Peyer's patch (tissue), 4 donors: ENCODE measurements at regions not wholly inside any gene's neighbourhood (a gene's known extent, or its start where the extent isn't known, plus 50 kb on each side); places are given as distances from the start of the nearest gene placed in this dataset.

Experiments
- POLR2A ChIP-seq, 2 donors: fragments of 450-650 bp; IDR thresholded peaks; one replicate each; pipeline ENCODE4 v1.5.1; 2017; ENCODE audit warnings: antibody characterized with exemption in 2 of 2, mild to moderate bottlenecking in 2 of 2, moderate library complexity in 2 of 2
- TF ChIP-seq, protein P1 (sequence below), 6 experiments: fragments of 450-650 bp in 4 of 6; fragments of 200-600 bp in 2 of 6; sonication (generic) in 1 of 6; IDR thresholded peaks; one replicate each; pipeline ENCODE4 v1.5.1; 2017 to 2019; ENCODE audit warnings: antibody characterized with exemption in 6 of 6, mild to moderate bottlenecking in 3 of 6, moderate library complexity in 1 of 6

DNA sequence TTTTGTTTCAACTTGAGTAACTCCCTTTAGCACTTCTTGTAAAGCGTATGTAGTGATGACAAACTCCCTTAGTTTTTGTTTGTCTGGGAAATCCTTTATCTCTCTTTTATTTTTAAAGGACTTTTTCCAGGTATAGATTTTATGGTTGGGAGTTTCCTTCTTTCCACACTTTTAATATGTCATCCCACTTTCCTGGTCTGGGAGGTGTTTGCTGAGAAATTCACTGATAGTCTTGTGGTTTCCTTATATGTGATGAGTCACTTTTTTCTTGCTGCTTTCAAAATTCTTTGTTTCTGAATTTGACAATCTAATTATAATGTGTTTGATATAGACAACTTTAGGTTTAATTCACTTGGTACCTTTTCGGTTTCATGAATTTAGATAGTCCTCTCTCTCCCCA is 353.9 kb downstream of the GPAT3 start:
- TF ChIP-seq, protein P1, sequence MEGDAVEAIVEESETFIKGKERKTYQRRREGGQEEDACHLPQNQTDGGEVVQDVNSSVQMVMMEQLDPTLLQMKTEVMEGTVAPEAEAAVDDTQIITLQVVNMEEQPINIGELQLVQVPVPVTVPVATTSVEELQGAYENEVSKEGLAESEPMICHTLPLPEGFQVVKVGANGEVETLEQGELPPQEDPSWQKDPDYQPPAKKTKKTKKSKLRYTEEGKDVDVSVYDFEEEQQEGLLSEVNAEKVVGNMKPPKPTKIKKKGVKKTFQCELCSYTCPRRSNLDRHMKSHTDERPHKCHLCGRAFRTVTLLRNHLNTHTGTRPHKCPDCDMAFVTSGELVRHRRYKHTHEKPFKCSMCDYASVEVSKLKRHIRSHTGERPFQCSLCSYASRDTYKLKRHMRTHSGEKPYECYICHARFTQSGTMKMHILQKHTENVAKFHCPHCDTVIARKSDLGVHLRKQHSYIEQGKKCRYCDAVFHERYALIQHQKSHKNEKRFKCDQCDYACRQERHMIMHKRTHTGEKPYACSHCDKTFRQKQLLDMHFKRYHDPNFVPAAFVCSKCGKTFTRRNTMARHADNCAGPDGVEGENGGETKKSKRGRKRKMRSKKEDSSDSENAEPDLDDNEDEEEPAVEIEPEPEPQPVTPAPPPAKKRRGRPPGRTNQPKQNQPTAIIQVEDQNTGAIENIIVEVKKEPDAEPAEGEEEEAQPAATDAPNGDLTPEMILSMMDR (IDR thresholded peaks at IDR 0.05), result no peak
- no peak for TF ChIP-seq POLR2A (IDR thresholded peaks at IDR 0.05)
